ENCODE measurements at regions not wholly inside any gene's neighbourhood (a gene's known extent, or its start where the extent isn't known, plus 50 kb on each side); places are given as distances from the start of the nearest gene placed in this dataset.

DNA sequence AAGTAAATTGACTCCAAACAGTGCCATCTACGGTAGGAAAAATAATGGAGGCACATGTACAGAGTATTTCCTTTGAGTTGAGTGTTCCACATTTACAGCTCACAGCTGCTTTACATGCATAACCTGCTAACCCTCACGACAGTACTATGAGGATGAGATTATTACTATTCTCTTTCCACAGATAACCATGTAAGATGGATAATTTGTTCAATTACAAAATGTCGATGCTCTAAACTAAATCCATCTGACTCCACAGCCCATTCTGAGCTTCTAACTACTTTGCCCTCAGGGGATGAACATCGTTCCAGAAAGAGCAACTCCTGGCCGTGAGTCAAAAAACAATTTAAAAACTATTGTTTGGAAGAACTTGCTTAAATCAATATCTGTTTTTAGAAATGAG, 330.4 kb upstream of the NWD2 start:
- Histone ChIP-seq H3K9me3 (ENCODE audit: insufficient read depth, low read depth, low read length) (no peaks in the 10 kb centered on the region), H3K4me2 (ENCODE audit: low read length) (no peak overlapping the region), H3K27ac (ENCODE audit: low read depth, low read length) (no peak overlapping the region), H3K4me3 (ENCODE audit: insufficient read depth, low read depth, low read length) (no peak overlapping the region), H4K20me1 (ENCODE audit: insufficient read depth, low read length) (no peaks in the 10 kb centered on the region), H3K4me1 (ENCODE audit: insufficient read depth, low read length) (no peaks in the 10 kb centered on the region), H3K79me2 (ENCODE audit: insufficient read depth, low read length) (no peaks in the 10 kb centered on the region), H3K9ac (ENCODE audit: low read length) (no peak overlapping the region), H3K27me3 (ENCODE audit: insufficient read depth, low read length) (no peaks in the 10 kb centered on the region), H2AFZ (ENCODE audit: low read depth, low read length) (no peak overlapping the region), H3K36me3 (ENCODE audit: insufficient read depth, low read length) (no peaks in the 10 kb centered on the region)
- H3K27ac Mint-ChIP-seq (ENCODE audit: unreplicated experiment) = no peak overlapping the region
- DNase-seq (ENCODE audit: low read depth) (no peak), FAIRE-seq (no peak)
- H3K27me3 Mint-ChIP-seq (ENCODE audit: low read depth, unreplicated experiment) = no peaks in the 10 kb centered on the region
- no peak for TF ChIP-seq EZH2 (IDR thresholded peaks at IDR 0.05; ENCODE audit: insufficient read depth, low read length)
- TF ChIP-seq, protein P1, sequence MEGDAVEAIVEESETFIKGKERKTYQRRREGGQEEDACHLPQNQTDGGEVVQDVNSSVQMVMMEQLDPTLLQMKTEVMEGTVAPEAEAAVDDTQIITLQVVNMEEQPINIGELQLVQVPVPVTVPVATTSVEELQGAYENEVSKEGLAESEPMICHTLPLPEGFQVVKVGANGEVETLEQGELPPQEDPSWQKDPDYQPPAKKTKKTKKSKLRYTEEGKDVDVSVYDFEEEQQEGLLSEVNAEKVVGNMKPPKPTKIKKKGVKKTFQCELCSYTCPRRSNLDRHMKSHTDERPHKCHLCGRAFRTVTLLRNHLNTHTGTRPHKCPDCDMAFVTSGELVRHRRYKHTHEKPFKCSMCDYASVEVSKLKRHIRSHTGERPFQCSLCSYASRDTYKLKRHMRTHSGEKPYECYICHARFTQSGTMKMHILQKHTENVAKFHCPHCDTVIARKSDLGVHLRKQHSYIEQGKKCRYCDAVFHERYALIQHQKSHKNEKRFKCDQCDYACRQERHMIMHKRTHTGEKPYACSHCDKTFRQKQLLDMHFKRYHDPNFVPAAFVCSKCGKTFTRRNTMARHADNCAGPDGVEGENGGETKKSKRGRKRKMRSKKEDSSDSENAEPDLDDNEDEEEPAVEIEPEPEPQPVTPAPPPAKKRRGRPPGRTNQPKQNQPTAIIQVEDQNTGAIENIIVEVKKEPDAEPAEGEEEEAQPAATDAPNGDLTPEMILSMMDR (IDR thresholded peaks at IDR 0.05; ENCODE audit: insufficient read depth, low read depth, low read length) = no peak
- peaks cover 3% of the 10 kb centered on the region for H3K9me3 Mint-ChIP-seq (ENCODE audit: unreplicated experiment)
- H3K4me3 Mint-ChIP-seq (ENCODE audit: unreplicated experiment) = no peak overlapping the region
- H3K4me1 Mint-ChIP-seq (ENCODE audit: low read depth, unreplicated experiment) = no peaks in the 10 kb centered on the region
- no peaks in the 10 kb centered on the region for H3K36me3 Mint-ChIP-seq (ENCODE audit: low read depth, unreplicated experiment)

DNA sequence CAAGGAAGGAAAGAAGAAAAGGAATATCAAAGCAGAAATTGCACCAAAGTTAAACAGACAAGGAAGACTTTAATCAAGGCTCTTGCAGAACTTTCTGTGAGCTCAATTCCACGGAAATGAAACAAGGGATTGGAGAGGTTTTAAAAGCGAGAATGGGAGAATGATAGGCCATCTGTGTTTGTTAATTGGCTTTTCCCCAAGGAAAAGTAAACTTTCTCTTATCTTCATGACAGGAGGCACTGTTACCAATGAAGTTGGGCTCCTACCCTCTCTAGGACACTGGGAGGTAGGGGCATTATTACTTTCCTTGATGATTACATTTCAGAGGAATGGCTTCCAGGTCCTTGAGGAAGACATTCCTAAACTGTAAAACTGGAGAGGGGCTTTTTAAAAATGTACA, 328.8 kb upstream of the NWD2 start:
- H3K9me3 Mint-ChIP-seq (ENCODE audit: unreplicated experiment) = peaks cover 3% of the 10 kb centered on the region
- no peaks in the 10 kb centered on the region for H3K79me2 ChIP-seq (ENCODE audit: insufficient read depth, low read length)
- H3K4me1 ChIP-seq (ENCODE audit: insufficient read depth, low read length) = no peaks in the 10 kb centered on the region
- H3K9ac ChIP-seq (ENCODE audit: low read length) = no peak overlapping the region
- no peak overlapping the region for H2AFZ ChIP-seq (ENCODE audit: low read depth, low read length)
- DNase-seq (ENCODE audit: low read depth) (no peak), FAIRE-seq (no peak)
- H3K36me3 ChIP-seq (ENCODE audit: insufficient read depth, low read length) = no peaks in the 10 kb centered on the region
- H3K27ac Mint-ChIP-seq (ENCODE audit: unreplicated experiment) = no peak overlapping the region
- no peak overlapping the region for H3K27ac ChIP-seq (ENCODE audit: low read depth, low read length)
- H3K4me3 Mint-ChIP-seq (ENCODE audit: unreplicated experiment) = no peak overlapping the region
- H3K27me3 Mint-ChIP-seq (ENCODE audit: low read depth, unreplicated experiment) = no peaks in the 10 kb centered on the region
- no peaks in the 10 kb centered on the region for H3K27me3 ChIP-seq (ENCODE audit: insufficient read depth, low read length)
- no peaks in the 10 kb centered on the region for H3K4me1 Mint-ChIP-seq (ENCODE audit: low read depth, unreplicated experiment)
- no peaks in the 10 kb centered on the region for H3K9me3 ChIP-seq (ENCODE audit: insufficient read depth, low read depth, low read length)
- no peaks in the 10 kb centered on the region for H4K20me1 ChIP-seq (ENCODE audit: insufficient read depth, low read length)
- no peak overlapping the region for H3K4me2 ChIP-seq (ENCODE audit: low read length)
- no peak overlapping the region for H3K4me3 ChIP-seq (ENCODE audit: insufficient read depth, low read depth, low read length)
- no peaks in the 10 kb centered on the region for H3K36me3 Mint-ChIP-seq (ENCODE audit: low read depth, unreplicated experiment)
- no peak for TF ChIP-seq EZH2 (IDR thresholded peaks at IDR 0.05; ENCODE audit: insufficient read depth, low read length)
- TF ChIP-seq, protein P1 (IDR thresholded peaks at IDR 0.05; ENCODE audit: insufficient read depth, low read depth, low read length) = no peak

GRCh38 chr4:36917413-36917812, 327.1 kb upstream of the NWD2 start:
- no peak overlapping the region for H3K9ac ChIP-seq (ENCODE audit: low read length)
- Mint-ChIP-seq H3K27me3 (ENCODE audit: low read depth, unreplicated experiment) (no peaks in the 10 kb centered on the region), H3K36me3 (ENCODE audit: low read depth, unreplicated experiment) (no peaks in the 10 kb centered on the region), H3K9me3 (ENCODE audit: unreplicated experiment) (peaks cover 3% of the 10 kb centered on the region), H3K4me3 (ENCODE audit: unreplicated experiment) (no peak overlapping the region), H3K4me1 (ENCODE audit: low read depth, unreplicated experiment) (no peaks in the 10 kb centered on the region), H3K27ac (ENCODE audit: unreplicated experiment) (no peak overlapping the region)
- DNase-seq (ENCODE audit: low read depth) (no peak), FAIRE-seq (no peak)
- H3K9me3 ChIP-seq (ENCODE audit: insufficient read depth, low read depth, low read length) = no peaks in the 10 kb centered on the region
- no peak overlapping the region for H2AFZ ChIP-seq (ENCODE audit: low read depth, low read length)
- no peaks in the 10 kb centered on the region for H3K4me1 ChIP-seq (ENCODE audit: insufficient read depth, low read length)
- H3K4me2 ChIP-seq (ENCODE audit: low read length) = no peak overlapping the region
- TF ChIP-seq EZH2 (IDR thresholded peaks at IDR 0.05; ENCODE audit: insufficient read depth, low read length) = no peak
- TF ChIP-seq, protein P1 (IDR thresholded peaks at IDR 0.05; ENCODE audit: insufficient read depth, low read depth, low read length) = no peak
- H3K27me3 ChIP-seq (ENCODE audit: insufficient read depth, low read length) = no peaks in the 10 kb centered on the region
- H3K27ac ChIP-seq (ENCODE audit: low read depth, low read length) = no peak overlapping the region
- H4K20me1 ChIP-seq (ENCODE audit: insufficient read depth, low read length) = no peaks in the 10 kb centered on the region
- no peaks in the 10 kb centered on the region for H3K79me2 ChIP-seq (ENCODE audit: insufficient read depth, low read length)
- no peaks in the 10 kb centered on the region for H3K36me3 ChIP-seq (ENCODE audit: insufficient read depth, low read length)
- H3K4me3 ChIP-seq (ENCODE audit: insufficient read depth, low read depth, low read length) = no peak overlapping the region
